Vagina (tissue), 2 donors: ENCODE measurements at regions not wholly inside any gene's neighbourhood (a gene's known extent, or its start where the extent isn't known, plus 50 kb on each side); places are given as distances from the start of the nearest gene placed in this dataset.

Experiments used
- DNase-seq, 2 donors: peaks; one replicate each; pipeline ENCODE4 v3.0.0-alpha.2; 2017; ENCODE audit errors: extremely low spot score in 2 of 2
- H3K27ac ChIP-seq: fragments of 200-600 bp; sonication (generic); one replicate; pipeline ENCODE4 v1.5.1; 2019
- H3K27me3 ChIP-seq: fragments of 200-600 bp; sonication (generic); one replicate; pipeline ENCODE4 v1.5.1; 2019
- H3K36me3 ChIP-seq, 2 donors: fragments of 200-600 bp; sonication (generic); one replicate each; pipeline ENCODE4 v1.5.1; 2017 to 2019
- H3K4me1 ChIP-seq: fragments of 200-600 bp; sonication (generic); one replicate; pipeline ENCODE4 v1.5.1; 2019
- H3K4me3 ChIP-seq, 2 donors: fragments of 200-600 bp; sonication (generic); 1 replicate in 1 of 2; 2 replicates in 1 of 2; pipeline ENCODE4 v1.5.1; 2016 to 2019
- H3K9me3 ChIP-seq: fragments of 200-600 bp; sonication (generic); one replicate; pipeline ENCODE4 v1.5.1; 2019
- POLR2A ChIP-seq, 2 donors: fragments of 450-650 bp; IDR thresholded peaks; one replicate each; pipeline ENCODE4 v1.6.1; 2017; ENCODE audit warnings: antibody characterized with exemption in 2 of 2, mild to moderate bottlenecking in 2 of 2, moderate library complexity in 2 of 2
- POLR2AphosphoS5 ChIP-seq, 2 donors: sonication (generic); formaldehyde crosslinking; IDR thresholded peaks; one replicate each; pipeline ENCODE4 v1.9.0; 2017; ENCODE audit warnings: antibody characterized with exemption in 2 of 2, mild to moderate bottlenecking in 2 of 2, low read depth in 1 of 2; ENCODE audit not compliant: insufficient read depth in 1 of 2
- intact Hi-C: fragments of 100-400 bp; cut with DNase I; formaldehyde crosslinking; loops from one replicate; pipeline ENCODE4 v1.15.1; 2023
- TF ChIP-seq, protein P1 (sequence below), 3 experiments: fragments of 450-650 bp in 2 of 3; fragments of 200-600 bp in 1 of 3; sonication (generic) in 1 of 3; IDR thresholded peaks; one replicate each; pipeline ENCODE4 v1.5.1; 2017 to 2019; ENCODE audit warnings: antibody characterized with exemption in 3 of 3, mild to moderate bottlenecking in 2 of 3, moderate library complexity in 2 of 3

DNA sequence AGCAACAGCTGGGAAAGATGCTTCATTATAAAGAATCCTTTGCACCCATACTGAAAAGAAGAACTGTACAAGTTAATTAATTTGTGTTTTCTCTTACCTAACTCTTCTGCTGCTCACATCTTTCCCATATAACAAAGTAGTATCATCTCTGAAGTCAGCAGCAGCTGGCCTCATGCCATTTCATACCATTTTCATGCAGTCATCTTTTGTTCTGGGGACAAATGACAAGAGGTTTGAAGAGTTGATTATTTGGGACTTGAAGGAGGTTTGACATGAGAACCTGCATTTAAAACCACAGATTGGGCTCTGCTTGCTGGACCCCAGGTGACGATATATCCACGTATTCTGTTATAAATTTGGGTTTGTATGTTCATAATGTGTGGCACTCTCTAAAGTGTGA is 430.3 kb downstream of the SPRY1 start:
- Histone ChIP-seq H3K27me3 (no peaks in the 10 kb centered on the region), H3K36me3 (no peaks in the 10 kb centered on the region), H3K4me3 (no peak overlapping the region), H3K27ac (no peak overlapping the region), H3K4me1 (no peaks in the 10 kb centered on the region), H3K9me3 (no peaks in the 10 kb centered on the region)
- TF ChIP-seq, protein P1, sequence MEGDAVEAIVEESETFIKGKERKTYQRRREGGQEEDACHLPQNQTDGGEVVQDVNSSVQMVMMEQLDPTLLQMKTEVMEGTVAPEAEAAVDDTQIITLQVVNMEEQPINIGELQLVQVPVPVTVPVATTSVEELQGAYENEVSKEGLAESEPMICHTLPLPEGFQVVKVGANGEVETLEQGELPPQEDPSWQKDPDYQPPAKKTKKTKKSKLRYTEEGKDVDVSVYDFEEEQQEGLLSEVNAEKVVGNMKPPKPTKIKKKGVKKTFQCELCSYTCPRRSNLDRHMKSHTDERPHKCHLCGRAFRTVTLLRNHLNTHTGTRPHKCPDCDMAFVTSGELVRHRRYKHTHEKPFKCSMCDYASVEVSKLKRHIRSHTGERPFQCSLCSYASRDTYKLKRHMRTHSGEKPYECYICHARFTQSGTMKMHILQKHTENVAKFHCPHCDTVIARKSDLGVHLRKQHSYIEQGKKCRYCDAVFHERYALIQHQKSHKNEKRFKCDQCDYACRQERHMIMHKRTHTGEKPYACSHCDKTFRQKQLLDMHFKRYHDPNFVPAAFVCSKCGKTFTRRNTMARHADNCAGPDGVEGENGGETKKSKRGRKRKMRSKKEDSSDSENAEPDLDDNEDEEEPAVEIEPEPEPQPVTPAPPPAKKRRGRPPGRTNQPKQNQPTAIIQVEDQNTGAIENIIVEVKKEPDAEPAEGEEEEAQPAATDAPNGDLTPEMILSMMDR (IDR thresholded peaks at IDR 0.05), result no peak
- TF ChIP-seq POLR2A (IDR thresholded peaks at IDR 0.05) (no peak), POLR2AphosphoS5 (IDR thresholded peaks at IDR 0.05; ENCODE audit: insufficient read depth in 1 of 2, low read depth in 1 of 2) (no peak)
- intact Hi-C loops, result no loop called here
- DNase-seq, result no peak

DNA sequence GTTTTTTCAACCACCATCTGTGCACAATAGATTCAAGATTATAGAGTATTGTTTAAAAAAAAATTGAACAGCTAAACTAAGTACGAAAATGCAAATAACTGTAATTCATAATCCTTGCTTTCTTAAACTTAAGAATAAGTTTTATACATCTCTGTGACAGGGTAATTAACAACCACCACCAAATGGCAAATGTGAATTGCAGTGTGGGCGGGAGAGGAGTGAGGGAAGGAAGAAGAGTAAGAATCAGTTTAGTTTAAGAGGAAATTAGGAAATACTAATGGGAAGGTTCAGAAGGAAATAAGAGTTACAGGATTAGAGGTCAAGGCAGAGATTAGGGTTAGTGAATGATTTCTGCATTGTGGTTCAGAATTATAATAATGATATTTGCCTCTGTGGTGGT is 430.9 kb downstream of the SPRY1 start:
- TF ChIP-seq POLR2A (IDR thresholded peaks at IDR 0.05), result no peak
- no peak for TF ChIP-seq POLR2AphosphoS5 (IDR thresholded peaks at IDR 0.05; ENCODE audit: insufficient read depth in 1 of 2, low read depth in 1 of 2)
- TF ChIP-seq, protein P1 (IDR thresholded peaks at IDR 0.05), result no peak
- Histone ChIP-seq H3K36me3 (no peaks in the 10 kb centered on the region), H3K27ac (no peak overlapping the region), H3K4me3 (no peak overlapping the region), H3K9me3 (no peaks in the 10 kb centered on the region), H3K4me1 (peaks cover 3% of the 10 kb centered on the region), H3K27me3 (no peaks in the 10 kb centered on the region)
- no peak for DNase-seq
- intact Hi-C loops, result no loop called here

DNA sequence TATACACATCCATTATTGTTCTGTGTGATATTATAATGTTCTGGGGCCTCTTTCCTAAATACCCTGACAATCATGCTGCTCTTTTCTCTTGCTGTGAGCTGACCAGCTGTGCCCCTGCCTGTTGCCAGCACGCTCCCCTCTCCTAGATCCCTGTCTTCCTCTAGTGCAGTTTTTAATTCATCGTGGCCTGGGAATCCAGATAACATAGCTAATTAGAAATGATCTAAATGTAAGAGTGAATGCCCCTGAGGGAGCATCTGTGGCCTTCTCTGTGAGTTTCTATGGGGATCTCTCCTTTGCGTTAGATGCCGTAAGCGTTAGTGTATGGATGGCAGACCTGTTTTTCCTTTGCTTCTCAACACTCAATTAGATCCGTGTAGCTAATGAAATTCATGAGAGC is 434.3 kb downstream of the SPRY1 start:
- intact Hi-C loops, result no loop called here
- H3K36me3 ChIP-seq, result no peaks in the 10 kb centered on the region
- H3K9me3 ChIP-seq, result no peaks in the 10 kb centered on the region
- no peak for TF ChIP-seq POLR2A (IDR thresholded peaks at IDR 0.05)
- TF ChIP-seq, protein P1 (IDR thresholded peaks at IDR 0.05), result no peak
- TF ChIP-seq POLR2AphosphoS5 (IDR thresholded peaks at IDR 0.05; ENCODE audit: insufficient read depth in 1 of 2, low read depth in 1 of 2), result no peak
- H3K27ac ChIP-seq, result no peak overlapping the region
- H3K4me1 ChIP-seq, result peaks cover 14% of the 10 kb centered on the region
- no peaks in the 10 kb centered on the region for H3K27me3 ChIP-seq
- no peak for DNase-seq
- H3K4me3 ChIP-seq, result no peak overlapping the region

DNA sequence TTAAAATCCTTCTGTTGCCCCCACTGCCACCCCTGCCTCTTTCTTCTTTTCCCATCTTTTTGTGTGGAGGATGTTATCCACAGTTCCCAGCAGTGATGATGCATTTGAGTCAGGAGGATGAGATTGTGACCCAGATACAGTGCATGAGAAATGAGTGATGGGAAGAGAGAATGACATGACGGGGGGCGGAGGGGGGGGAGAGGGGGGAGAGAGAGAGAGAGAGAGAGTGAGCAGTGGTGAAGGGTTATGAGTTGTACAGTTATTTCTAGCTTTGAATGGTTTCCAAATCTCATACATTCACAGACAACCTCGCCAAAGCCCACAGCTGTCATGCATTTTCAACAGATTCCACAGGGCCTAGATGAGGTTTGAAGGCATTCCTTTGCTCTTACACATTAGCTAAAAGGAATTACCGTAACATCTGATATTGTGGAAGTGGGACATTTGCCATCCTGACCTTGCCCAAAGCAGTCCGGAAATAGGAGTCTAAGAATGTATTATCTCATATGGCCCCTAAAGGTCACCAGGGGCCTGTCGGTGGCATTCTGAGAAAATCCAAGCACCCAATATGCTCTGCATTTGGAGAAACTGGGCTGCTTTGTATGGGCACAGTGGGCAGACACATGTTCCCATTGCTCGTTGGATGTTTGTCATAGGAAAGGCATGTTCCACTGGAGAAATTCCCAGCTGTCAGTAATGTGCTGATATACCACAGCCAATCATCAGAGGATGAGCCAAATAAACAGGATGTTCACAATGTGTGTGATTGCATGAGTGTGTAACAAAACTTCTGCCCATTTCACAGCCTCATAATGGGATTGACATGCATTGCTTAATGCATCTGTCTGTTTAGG is 435.8 kb downstream of the SPRY1 start:
- no peaks in the 10 kb centered on the region for H3K36me3 ChIP-seq
- no peak for DNase-seq
- H3K4me3 ChIP-seq, result no peak overlapping the region
- peak overlapping the region; percentile 19 for H3K27ac ChIP-seq
- no peak for TF ChIP-seq POLR2A (IDR thresholded peaks at IDR 0.05)
- peak in 1 of 2 donors; percentile 15 for TF ChIP-seq POLR2AphosphoS5 (IDR thresholded peaks at IDR 0.05; ENCODE audit: insufficient read depth in 1 of 2, low read depth in 1 of 2)
- no peaks in the 10 kb centered on the region for H3K27me3 ChIP-seq
- intact Hi-C loops, result no loop called here
- H3K4me1 ChIP-seq, result peaks cover 14% of the 10 kb centered on the region
- H3K9me3 ChIP-seq, result no peaks in the 10 kb centered on the region

DNA sequence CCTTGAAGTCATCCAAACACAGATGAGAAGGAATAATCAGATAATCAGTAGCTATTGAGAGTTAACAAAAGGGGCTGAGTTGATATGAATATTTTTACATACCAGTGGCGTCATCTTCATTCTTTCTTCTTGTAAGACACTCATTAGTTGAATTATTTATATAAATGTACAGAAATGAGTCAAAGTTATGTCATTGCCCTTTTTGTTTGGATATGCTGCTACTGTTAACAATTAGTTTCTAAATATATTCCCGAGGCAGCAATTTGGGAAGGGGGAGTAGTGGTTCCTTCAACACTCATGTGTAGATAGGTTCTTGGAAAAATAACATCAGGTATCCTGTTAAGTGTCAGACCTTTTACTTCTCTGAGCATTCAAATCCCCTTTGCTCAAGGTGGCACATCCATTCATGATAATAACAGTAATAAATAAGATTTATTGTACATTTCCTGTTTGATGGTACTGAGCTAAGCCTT is 436.6 kb downstream of the SPRY1 start:
- H3K36me3 ChIP-seq, result no peaks in the 10 kb centered on the region
- H3K27me3 ChIP-seq, result no peaks in the 10 kb centered on the region
- H3K27ac ChIP-seq, result no peak overlapping the region
- no peak overlapping the region for H3K4me3 ChIP-seq
- H3K4me1 ChIP-seq, result peaks cover 14% of the 10 kb centered on the region
- no peaks in the 10 kb centered on the region for H3K9me3 ChIP-seq
- TF ChIP-seq POLR2A (IDR thresholded peaks at IDR 0.05), result no peak
- no peak for TF ChIP-seq POLR2AphosphoS5 (IDR thresholded peaks at IDR 0.05; ENCODE audit: insufficient read depth in 1 of 2, low read depth in 1 of 2)
- TF ChIP-seq, protein P1 (IDR thresholded peaks at IDR 0.05), result no peak
- intact Hi-C loops, result no loop called here
- no peak for DNase-seq
